Smooth muscle cell (in vitro differentiated cells): ENCODE measurements at regions not wholly inside any gene's neighbourhood (a gene's known extent, or its start where the extent isn't known, plus 50 kb on each side); places are given as distances from the start of the nearest gene placed in this dataset.

Experiments
- DNase-seq: peaks from one replicate; lab custom pipeline; 2025; ENCODE audit not compliant: unreplicated experiment; lab: John Stamatoyannopoulos, UW
- H2AFZ ChIP-seq: fragments of 200-600 bp; sonication (generic); 2 replicates; pipeline ENCODE4 v1.6.0; 2016; ENCODE audit warnings: antibody characterized with exemption, low read depth, mild to moderate bottlenecking
- H3F3A ChIP-seq: fragments of 200-600 bp; sonication (generic); 2 replicates; pipeline ENCODE4 v1.6.0; 2017; ENCODE audit warnings: antibody characterized with exemption, low read depth
- H3K27ac ChIP-seq: fragments of 200-600 bp; sonication (generic); 2 replicates; pipeline ENCODE4 v1.5.1; 2016; ENCODE audit warnings: low read depth, mild to moderate bottlenecking
- H3K27me3 ChIP-seq: fragments of 200-600 bp; sonication (generic); 2 replicates; pipeline ENCODE4 v1.6.1; 2016; ENCODE audit warnings: low read depth, mild to moderate bottlenecking
- H3K36me3 ChIP-seq: fragments of 200-600 bp; sonication (generic); 2 replicates; pipeline ENCODE4 v1.5.1; 2016; ENCODE audit warnings: low read depth
- H3K4me1 ChIP-seq: fragments of 200-600 bp; sonication (generic); 2 replicates; pipeline ENCODE4 v1.5.1; 2016; ENCODE audit warnings: low read depth
- H3K4me2 ChIP-seq: fragments of 200-600 bp; sonication (generic); 2 replicates; pipeline ENCODE4 v1.6.0; 2016; ENCODE audit warnings: mild to moderate bottlenecking
- H3K4me3 ChIP-seq: fragments of 200-600 bp; sonication (generic); 2 replicates; pipeline ENCODE4 v1.5.1; 2016; ENCODE audit warnings: mild to moderate bottlenecking
- H3K79me2 ChIP-seq: fragments of 200-600 bp; sonication (generic); 2 replicates; pipeline ENCODE4 v1.6.0; 2016; ENCODE audit warnings: low read depth, mild to moderate bottlenecking
- H3K9ac ChIP-seq: fragments of 200-600 bp; sonication (generic); 2 replicates; pipeline ENCODE4 v1.6.0; 2016; ENCODE audit warnings: low read depth
- H3K9me3 ChIP-seq: fragments of 200-600 bp; sonication (generic); replicated peaks from 2 replicates; pipeline ENCODE4 v1.5.1; 2016; ENCODE audit warnings: low read depth
- H4K20me1 ChIP-seq: fragments of 200-600 bp; sonication (generic); 2 replicates; pipeline ENCODE4 v1.6.0; 2016; ENCODE audit warnings: low read depth
- CTCF ChIP-seq: fragments of 200-600 bp; sonication (generic); IDR thresholded peaks from 2 replicates; pipeline ENCODE4 v1.5.1; 2017; ENCODE audit warnings: borderline replicate concordance, mild to moderate bottlenecking, antibody characterized with exemption; ENCODE audit not compliant: insufficient read depth, poor library complexity, severe bottlenecking
- WGBS: methylation state at CpG from one replicate; pipeline ENCODE4 v1.1.7; 2016; ENCODE audit warnings: low lambda C conversion rate; 5-methylcytosine and 5-hydroxymethylcytosine counted together

GRCh38 chr12:93944911-93945310 lies 203.5 kb upstream of the PLXNC1 start:
- no peaks in the 10 kb centered on the region for H3K36me3 ChIP-seq
- H2AFZ ChIP-seq: no peak overlapping the region
- WGBS: 89% methylated on average over 2 of the region's 2 CpGs
- no peaks in the 10 kb centered on the region for H4K20me1 ChIP-seq
- no peaks in the 10 kb centered on the region for H3K4me1 ChIP-seq
- no peak for DNase-seq
- no peak for TF ChIP-seq CTCF
- H3F3A ChIP-seq: no peaks in the 10 kb centered on the region
- H3K4me2 ChIP-seq: no peak overlapping the region
- H3K27ac ChIP-seq: no peak overlapping the region
- no peaks in the 10 kb centered on the region for H3K79me2 ChIP-seq
- no peak overlapping the region for H3K4me3 ChIP-seq
- H3K9me3 ChIP-seq: no peaks in the 10 kb centered on the region
- no peaks in the 10 kb centered on the region for H3K27me3 ChIP-seq
- H3K9ac ChIP-seq: no peak overlapping the region

- DNase-seq: no peak
- Histone ChIP-seq H3K27ac (no peak overlapping the region), H3K9ac (no peak overlapping the region), H4K20me1 (no peaks in the 10 kb centered on the region), H3K4me1 (no peaks in the 10 kb centered on the region), H3K36me3 (no peaks in the 10 kb centered on the region), H2AFZ (no peak overlapping the region), H3K4me2 (no peak overlapping the region), H3F3A (no peaks in the 10 kb centered on the region), H3K4me3 (no peak overlapping the region), H3K79me2 (no peaks in the 10 kb centered on the region), H3K9me3 (no peaks in the 10 kb centered on the region), H3K27me3 (no peaks in the 10 kb centered on the region)
- TF ChIP-seq CTCF: no peak
- WGBS: 73% methylated on average over 2 of the region's 2 CpGs
These were observed 201.7 kb upstream of the PLXNC1 start for GRCh38 chr12:93946542-93947150.

GRCh38 chr12:93947486-93947885 lies 200.9 kb upstream of the PLXNC1 start:
- Histone ChIP-seq H3F3A (no peaks in the 10 kb centered on the region), H2AFZ (no peak overlapping the region), H3K4me2 (no peak overlapping the region), H4K20me1 (no peaks in the 10 kb centered on the region), H3K9ac (no peak overlapping the region), H3K27me3 (no peaks in the 10 kb centered on the region), H3K9me3 (no peaks in the 10 kb centered on the region), H3K4me1 (no peaks in the 10 kb centered on the region), H3K79me2 (no peaks in the 10 kb centered on the region), H3K27ac (no peak overlapping the region), H3K36me3 (no peaks in the 10 kb centered on the region), H3K4me3 (no peak overlapping the region)
- DNase-seq: no peak
- WGBS: 98% methylated on average over 3 of the region's 3 CpGs
- no peak for TF ChIP-seq CTCF

- Histone ChIP-seq H3K4me3 (no peak overlapping the region), H3K27me3 (no peaks in the 10 kb centered on the region), H4K20me1 (no peaks in the 10 kb centered on the region), H3K4me2 (no peak overlapping the region), H3K9ac (no peak overlapping the region), H3F3A (no peaks in the 10 kb centered on the region), H3K9me3 (no peaks in the 10 kb centered on the region), H3K79me2 (no peaks in the 10 kb centered on the region), H3K36me3 (no peaks in the 10 kb centered on the region), H3K27ac (no peak overlapping the region), H2AFZ (no peak overlapping the region), H3K4me1 (no peaks in the 10 kb centered on the region)
- TF ChIP-seq CTCF: no peak
- WGBS: 93% methylated on average over 3 of the region's 3 CpGs
- no peak for DNase-seq
These were observed 198.1 kb upstream of the PLXNC1 start for GRCh38 chr12:93950311-93950710.
